GM12892 (cell line): ENCODE measurements at regions not wholly inside any gene's neighbourhood (a gene's known extent, or its start where the extent isn't known, plus 50 kb on each side); places are given as distances from the start of the nearest gene placed in this dataset.

Experiments used
- DNase-seq: peaks from one replicate; pipeline ENCODE4 v3.0.0; 2011; ENCODE audit not compliant: insufficient read length
- FAIRE-seq: peaks from 2 replicates; lab custom pipeline; 2011; peaks lifted over from hg19 to GRCh38; lab: Jason Lieb, UNC
- POLR2A ChIP-seq: IDR thresholded peaks from 2 replicates; pipeline ENCODE4 v1.6.1; 2011; ENCODE audit warnings: low read depth, low read length, control low read depth
- POLR2AphosphoS5 ChIP-seq: IDR thresholded peaks from 2 replicates; pipeline ENCODE4 v1.6.1; 2011; ENCODE audit warnings: low read depth, low read length, control low read depth
- TAF1 ChIP-seq: IDR thresholded peaks from 2 replicates; pipeline ENCODE4 v1.6.1; 2011; ENCODE audit warnings: low read depth, mild to moderate bottlenecking, control low read depth, low read length, borderline replicate concordance

DNA sequence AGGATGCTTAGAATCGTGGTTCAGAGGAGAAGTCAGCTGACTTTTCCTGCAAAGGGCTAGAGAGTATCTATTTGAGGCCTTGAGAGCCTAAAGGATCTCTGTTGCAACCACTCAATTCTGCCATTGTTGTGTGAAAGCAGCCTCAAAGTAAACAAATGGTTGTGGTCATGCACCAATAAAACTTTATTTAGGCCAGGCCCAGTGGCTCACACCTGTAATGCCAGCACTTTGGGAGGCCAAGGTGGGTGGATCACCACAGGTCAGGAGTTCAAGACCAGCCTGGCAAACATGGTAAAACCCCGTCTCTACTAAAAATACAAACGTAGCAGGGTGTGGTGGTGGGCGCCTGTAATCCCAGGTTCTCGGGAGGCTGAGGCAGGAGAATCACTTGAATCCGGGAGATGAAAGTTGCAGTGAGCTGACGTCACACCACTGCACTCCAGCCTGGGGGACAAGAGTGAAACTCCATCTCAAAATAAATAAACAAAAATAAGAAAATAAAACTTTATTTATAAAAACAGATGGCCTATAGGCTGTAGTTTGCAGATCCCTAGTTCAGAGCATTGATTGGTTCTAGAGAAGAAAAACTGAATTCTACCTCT lies 135.9 kb upstream of the KLF4 start:
- FAIRE-seq (no peak), DNase-seq (no peak)
- TF ChIP-seq TAF1 (no peak), POLR2AphosphoS5 (no peak), POLR2A (no peak)

DNA sequence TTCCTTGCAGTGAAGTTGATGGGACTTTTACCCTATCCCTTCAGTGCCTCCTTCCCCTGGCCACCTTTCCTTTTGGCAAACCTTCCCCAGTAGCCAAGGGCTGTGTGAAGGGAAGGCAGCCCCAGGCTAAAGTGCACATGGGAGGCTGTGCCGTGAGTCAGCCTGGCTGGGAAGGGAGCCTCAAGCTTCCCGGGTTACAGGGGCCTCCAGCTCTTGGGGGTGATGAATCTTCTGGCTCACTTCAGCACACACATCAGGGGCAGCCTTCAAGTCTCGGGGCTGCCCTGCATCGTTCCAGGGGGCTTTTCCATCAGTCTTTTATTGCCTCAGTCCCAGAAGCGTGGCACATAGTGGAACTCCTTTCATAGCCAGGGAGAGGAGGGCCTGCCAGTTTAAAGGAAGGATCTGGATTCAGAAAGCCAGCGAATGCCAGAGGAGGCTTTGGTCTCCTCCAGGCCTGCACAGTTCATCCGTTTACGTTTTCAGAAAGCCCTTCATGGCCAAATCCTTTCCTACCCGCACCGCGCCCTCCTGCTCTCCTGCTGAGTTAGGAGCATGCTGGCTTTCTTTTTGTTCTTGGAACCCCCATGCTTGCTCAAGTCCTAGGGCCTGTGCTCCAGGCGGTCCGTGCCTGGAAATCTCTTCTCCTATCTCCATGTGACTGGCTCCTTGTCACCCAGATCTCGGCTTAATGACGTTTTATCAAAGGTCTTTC lies 134.8 kb upstream of the KLF4 start:
- FAIRE-seq (no peak), DNase-seq (no peak)
- TF ChIP-seq POLR2A (no peak), POLR2AphosphoS5 (no peak), TAF1 (no peak)

- FAIRE-seq (no peak), DNase-seq (no peak)
These were observed 131.9 kb upstream of the KLF4 start for GRCh38 chr9:107621436-107621835.

GRCh38 chr9:107620801-107621200 lies 131.2 kb upstream of the KLF4 start:
- DNase-seq (no peak), FAIRE-seq (no peak)
- no peak for TF ChIP-seq TAF1
- no peak for TF ChIP-seq POLR2AphosphoS5
- no peak for TF ChIP-seq POLR2A

More at GRCh38 chr9:107621436-107621835, 131.9 kb upstream of the KLF4 start:
- TF ChIP-seq POLR2AphosphoS5 (no peak), TAF1 (no peak), POLR2A (no peak)

GRCh38 chr9:107620236-107620635 lies 130.7 kb upstream of the KLF4 start:
- FAIRE-seq (no peak), DNase-seq (no peak)
- no peak for TF ChIP-seq POLR2AphosphoS5
- TF ChIP-seq POLR2A: no peak
- TF ChIP-seq TAF1: no peak

DNA sequence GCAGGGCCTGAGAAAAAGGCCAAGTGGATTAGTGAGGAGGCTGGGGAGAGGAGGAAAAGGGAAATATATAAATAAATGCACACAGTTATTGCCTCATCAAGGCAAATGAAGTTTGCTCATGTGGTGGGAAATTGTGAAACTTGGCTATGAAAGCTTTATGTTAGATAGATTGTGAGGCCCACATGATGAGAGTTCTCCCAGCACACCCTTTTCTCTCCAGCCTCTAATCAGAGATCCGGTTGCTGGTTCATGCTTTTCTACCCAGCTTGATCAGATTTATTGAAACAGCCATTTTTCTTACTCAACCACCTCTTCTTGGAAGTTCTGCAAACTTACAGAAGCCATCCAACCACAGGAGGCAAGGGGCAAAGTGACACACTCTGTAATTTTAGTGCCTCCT lies 125.8 kb upstream of the KLF4 start:
- DNase-seq (no peak), FAIRE-seq (no peak)
- TF ChIP-seq POLR2A (no peak), POLR2AphosphoS5 (no peak), TAF1 (no peak)

GRCh38 chr9:107614765-107615164 lies 125.2 kb upstream of the KLF4 start:
- no peak for FAIRE-seq
- no peak for TF ChIP-seq POLR2A
- no peak for TF ChIP-seq POLR2AphosphoS5
- no peak for TF ChIP-seq TAF1
- no peak for DNase-seq

DNA sequence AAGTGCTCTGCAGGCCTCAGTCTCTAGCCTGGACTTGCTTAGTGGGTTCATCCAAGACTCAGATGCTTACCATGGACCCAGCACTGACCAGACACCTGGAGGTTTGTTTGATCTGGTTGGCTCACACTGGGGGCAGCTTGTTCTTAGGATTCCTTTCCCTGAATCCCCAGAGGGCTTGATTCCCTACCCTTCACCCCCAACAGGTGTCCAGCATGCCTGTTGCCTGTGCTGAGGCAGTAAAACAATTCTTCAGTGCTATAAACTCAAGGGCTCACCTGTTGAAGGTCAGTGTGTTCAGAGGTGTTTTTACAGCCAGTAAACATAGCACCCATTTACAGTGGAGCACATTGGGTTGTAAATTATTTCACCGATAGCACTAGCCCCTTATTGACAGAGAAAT lies 123.8 kb upstream of the KLF4 start:
- DNase-seq: no peak
- TF ChIP-seq TAF1 (no peak), POLR2A (no peak), POLR2AphosphoS5 (no peak)
- no peak for FAIRE-seq

DNA sequence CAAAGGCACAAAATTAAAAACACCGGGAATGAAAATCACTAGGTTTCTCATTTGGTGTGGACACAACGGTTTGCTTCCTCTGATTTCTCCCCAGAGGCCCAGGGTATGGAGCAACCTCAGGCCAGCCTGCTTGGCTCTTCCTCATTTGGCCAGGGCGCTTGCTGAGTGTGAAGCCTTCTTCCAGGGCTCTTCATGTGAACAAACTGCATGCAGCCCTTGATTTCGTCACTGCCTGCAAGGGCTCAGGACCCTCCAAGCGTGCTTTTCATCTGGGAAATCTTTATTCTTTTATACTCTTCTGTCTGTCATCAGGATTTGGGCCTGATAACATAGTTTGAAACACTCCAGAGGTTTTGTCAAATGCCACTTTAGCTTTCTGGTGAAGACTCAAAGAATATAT lies 122.6 kb upstream of the KLF4 start:
- no peak for FAIRE-seq
- TF ChIP-seq POLR2A (no peak), TAF1 (no peak), POLR2AphosphoS5 (no peak)
- no peak for DNase-seq

GRCh38 chr9:107609547-107609946 lies 120.0 kb upstream of the KLF4 start:
- DNase-seq (no peak), FAIRE-seq (no peak)
- TF ChIP-seq POLR2AphosphoS5 (no peak), POLR2A (no peak), TAF1 (no peak)

GRCh38 chr9:107606149-107606790 lies 116.7 kb upstream of the KLF4 start:
- DNase-seq: no peak
- no peak for TF ChIP-seq TAF1
- TF ChIP-seq POLR2A: no peak
- no peak for TF ChIP-seq POLR2AphosphoS5
- no peak for FAIRE-seq

- DNase-seq: no peak
- TF ChIP-seq POLR2AphosphoS5: no peak
- TF ChIP-seq TAF1: no peak
- no peak for TF ChIP-seq POLR2A
- FAIRE-seq: no peak
These were observed 115.5 kb upstream of the KLF4 start for GRCh38 chr9:107605041-107605440.
